Parathyroid adenoma (tissue), 2 donors: ENCODE measurements at regions not wholly inside any gene's neighbourhood (a gene's known extent, or its start where the extent isn't known, plus 50 kb on each side); places are given as distances from the start of the nearest gene placed in this dataset.

Experiments
- H2AFZ ChIP-seq: fragments of 300-600 bp; sonication (generic); one replicate; pipeline ENCODE4 v1.7.0; 2017; ENCODE audit warnings: antibody characterized with exemption, mild to moderate bottlenecking
- H3K27ac ChIP-seq: fragments of 300-600 bp; sonication (generic); one replicate; pipeline ENCODE4 v1.7.0; 2017
- H3K27me3 ChIP-seq: fragments of 300-600 bp; sonication (generic); one replicate; pipeline ENCODE4 v1.7.0; 2017; ENCODE audit warnings: low read length; ENCODE audit not compliant: control insufficient read depth, insufficient read depth
- H3K36me3 ChIP-seq: fragments of 300-600 bp; sonication (generic); one replicate; pipeline ENCODE4 v1.7.0; 2017; ENCODE audit warnings: low read length; ENCODE audit not compliant: control insufficient read depth, insufficient read depth
- H3K4me1 ChIP-seq: fragments of 300-600 bp; sonication (generic); one replicate; pipeline ENCODE4 v1.7.0; 2017; ENCODE audit warnings: control low read depth
- H3K4me2 ChIP-seq: fragments of 300-600 bp; sonication (generic); one replicate; pipeline ENCODE4 v1.7.0; 2017; ENCODE audit warnings: low read length
- H3K4me3 ChIP-seq: fragments of 300-600 bp; sonication (generic); one replicate; pipeline ENCODE4 v1.7.0; 2017; ENCODE audit warnings: low read depth, low read length
- H3K79me2 ChIP-seq: fragments of 300-600 bp; sonication (generic); one replicate; pipeline ENCODE4 v1.7.0; 2017; ENCODE audit warnings: control low read depth
- H3K9ac ChIP-seq: fragments of 300-600 bp; sonication (generic); one replicate; pipeline ENCODE4 v1.7.0; 2017; ENCODE audit warnings: mild to moderate bottlenecking
- H3K9me3 ChIP-seq: fragments of 300-600 bp; sonication (generic); one replicate; pipeline ENCODE4 v1.7.0; 2017; ENCODE audit warnings: low read length; ENCODE audit not compliant: control insufficient read depth
- CTCF ChIP-seq: fragments of 300-600 bp; sonication (generic); IDR thresholded peaks from one replicate; pipeline ENCODE4 v1.7.0; 2017; ENCODE audit warnings: antibody characterized with exemption, mild to moderate bottlenecking
- donor health status: primary hyperparathyroidism.

GRCh38 chr1:238664139-238664538, 722.2 kb upstream of the CHRM3 start:
- Histone ChIP-seq H3K79me2 (no peaks in the 10 kb centered on the region), H3K4me3 (no peak overlapping the region), H3K27me3 (no peaks in the 10 kb centered on the region), H3K4me2 (no peak overlapping the region), H2AFZ (no peak overlapping the region), H3K27ac (no peak overlapping the region), H3K36me3 (no peaks in the 10 kb centered on the region), H3K9me3 (no peaks in the 10 kb centered on the region), H3K4me1 (no peaks in the 10 kb centered on the region), H3K9ac (no peak overlapping the region)
- no peak for TF ChIP-seq CTCF

GRCh38 chr1:238660849-238661248, 725.5 kb upstream of the CHRM3 start:
- no peak for TF ChIP-seq CTCF

GRCh38 chr1:238658763-238659162, 727.6 kb upstream of the CHRM3 start:
- Histone ChIP-seq H3K9ac (no peak overlapping the region), H3K4me3 (no peak overlapping the region), H3K27ac (no peak overlapping the region), H3K4me1 (no peaks in the 10 kb centered on the region), H3K27me3 (no peaks in the 10 kb centered on the region), H3K79me2 (no peaks in the 10 kb centered on the region), H3K9me3 (no peaks in the 10 kb centered on the region), H3K36me3 (no peaks in the 10 kb centered on the region), H3K4me2 (no peak overlapping the region), H2AFZ (no peak overlapping the region)
- no peak for TF ChIP-seq CTCF

More at GRCh38 chr1:238660849-238661248, 725.5 kb upstream of the CHRM3 start:
- no peaks in the 10 kb centered on the region for H3K79me2 ChIP-seq
- no peaks in the 10 kb centered on the region for H3K4me1 ChIP-seq
- no peaks in the 10 kb centered on the region for H3K9me3 ChIP-seq
- H3K4me2 ChIP-seq = no peak overlapping the region
- H3K9ac ChIP-seq = no peak overlapping the region
- H3K27ac ChIP-seq = no peak overlapping the region
- no peak overlapping the region for H3K4me3 ChIP-seq
- H2AFZ ChIP-seq = no peak overlapping the region
- no peaks in the 10 kb centered on the region for H3K27me3 ChIP-seq
- H3K36me3 ChIP-seq = no peaks in the 10 kb centered on the region

GRCh38 chr1:238653693-238654321, 732.6 kb upstream of the CHRM3 start:
- H3K9me3 ChIP-seq = no peaks in the 10 kb centered on the region
- H3K36me3 ChIP-seq = no peaks in the 10 kb centered on the region
- H3K79me2 ChIP-seq = no peaks in the 10 kb centered on the region
- no peaks in the 10 kb centered on the region for H3K4me1 ChIP-seq
- H3K9ac ChIP-seq = no peak overlapping the region
- H3K27ac ChIP-seq = no peak overlapping the region
- no peak for TF ChIP-seq CTCF
- H2AFZ ChIP-seq = no peak overlapping the region
- no peaks in the 10 kb centered on the region for H3K27me3 ChIP-seq
- H3K4me2 ChIP-seq = no peak overlapping the region
- H3K4me3 ChIP-seq = no peak overlapping the region

GRCh38 chr1:238652346-238652968, 733.9 kb upstream of the CHRM3 start:
- no peaks in the 10 kb centered on the region for H3K79me2 ChIP-seq
- TF ChIP-seq CTCF = no peak
- H2AFZ ChIP-seq = no peak overlapping the region
- H3K9me3 ChIP-seq = no peaks in the 10 kb centered on the region
- H3K36me3 ChIP-seq = no peaks in the 10 kb centered on the region
- no peaks in the 10 kb centered on the region for H3K4me1 ChIP-seq
- no peak overlapping the region for H3K27ac ChIP-seq
- H3K4me3 ChIP-seq = no peak overlapping the region
- H3K27me3 ChIP-seq = no peaks in the 10 kb centered on the region
- no peak overlapping the region for H3K4me2 ChIP-seq
- no peak overlapping the region for H3K9ac ChIP-seq
